Effector memory CD4-positive, alpha-beta T cell (primary cell): ENCODE measurements at regions not wholly inside any gene's neighbourhood (a gene's known extent, or its start where the extent isn't known, plus 50 kb on each side); places are given as distances from the start of the nearest gene placed in this dataset.

Experiments used
- DNase-seq, 3 donors: peaks; one replicate each; pipeline ENCODE4 v3.0.0-alpha.2; 2020
- H3K27ac ChIP-seq: 2 replicates; pipeline ENCODE4 v1.7.0; 2013; ENCODE audit warnings: mild to moderate bottlenecking, low read length, moderate library complexity; ENCODE audit not compliant: insufficient read depth, poor library complexity, severe bottlenecking
- H3K27me3 ChIP-seq: replicated peaks from 2 replicates; pipeline ENCODE4 v1.7.0; 2013; ENCODE audit warnings: mild to moderate bottlenecking, low read length; ENCODE audit not compliant: insufficient read depth, control insufficient read depth, poor library complexity, severe bottlenecking
- H3K36me3 ChIP-seq: 2 replicates; pipeline ENCODE4 v1.7.0; 2013; ENCODE audit warnings: mild to moderate bottlenecking, low read length, moderate library complexity; ENCODE audit not compliant: control insufficient read depth, insufficient read depth
- H3K4me1 ChIP-seq: 2 replicates; pipeline ENCODE4 v1.7.0; 2013; ENCODE audit warnings: low read length, mild to moderate bottlenecking; ENCODE audit not compliant: control insufficient read depth, insufficient read depth, poor library complexity, severe bottlenecking
- H3K4me3 ChIP-seq: 2 replicates; pipeline ENCODE4 v1.7.0; 2013; ENCODE audit warnings: low read length, low read depth, mild to moderate bottlenecking; ENCODE audit not compliant: insufficient read depth, poor library complexity, severe bottlenecking
- H3K9me3 ChIP-seq: 2 replicates; pipeline ENCODE4 v1.7.0; 2013; ENCODE audit warnings: mild to moderate bottlenecking, low read length, moderate library complexity; ENCODE audit not compliant: control insufficient read depth

DNA sequence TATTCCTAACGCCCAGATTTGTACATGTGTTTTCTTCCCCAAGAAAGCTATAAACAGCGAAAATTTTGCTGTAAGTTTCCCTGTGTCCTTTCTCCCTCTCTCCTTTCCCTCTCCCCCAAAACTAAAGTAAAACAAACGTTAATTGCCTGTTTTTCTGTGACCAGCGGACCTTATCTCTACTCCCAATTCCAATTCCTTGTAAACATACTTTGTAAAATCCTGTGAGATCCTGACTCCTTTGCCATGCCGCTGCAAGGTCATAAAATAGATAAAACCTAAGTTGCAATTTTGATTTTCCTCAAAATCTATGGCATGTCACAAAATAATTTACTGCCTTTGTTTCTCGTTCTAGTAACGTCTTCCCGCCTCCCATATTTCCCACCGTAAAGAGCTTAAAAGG is 217.6 kb downstream of the USP6NL start:
- H3K4me1 ChIP-seq = no peaks in the 10 kb centered on the region
- DNase-seq = no peak
- no peak overlapping the region for H3K4me3 ChIP-seq

DNA sequence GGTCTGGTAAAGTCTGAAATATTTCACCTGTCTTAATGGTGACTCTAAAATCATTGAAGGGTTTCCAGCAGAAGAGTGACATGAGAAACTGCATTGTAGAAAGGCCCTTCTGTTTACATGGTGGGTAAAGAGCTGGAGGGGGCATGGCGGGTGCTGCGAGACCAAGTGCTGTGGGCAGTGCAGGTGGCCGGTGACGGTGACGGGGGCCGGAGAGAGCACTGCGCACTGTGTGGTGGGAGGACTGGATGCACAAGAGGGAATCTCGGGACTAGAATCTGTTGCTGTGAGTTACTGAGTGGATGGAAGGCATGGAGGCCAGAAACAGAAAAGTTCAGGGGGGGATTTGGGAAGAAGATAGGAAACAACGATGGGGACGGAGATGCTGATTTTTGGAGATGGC is 218.7 kb downstream of the USP6NL start:
- no peaks in the 10 kb centered on the region for H3K4me1 ChIP-seq
- no peaks in the 10 kb centered on the region for H3K9me3 ChIP-seq
- H3K36me3 ChIP-seq = no peaks in the 10 kb centered on the region
- DNase-seq = no peak
- no peaks in the 10 kb centered on the region for H3K27me3 ChIP-seq
- H3K4me3 ChIP-seq = no peak overlapping the region
- H3K27ac ChIP-seq = no peak overlapping the region

More for the DNA sequence above, 217.6 kb downstream of the USP6NL start:
- no peaks in the 10 kb centered on the region for H3K9me3 ChIP-seq
- H3K27me3 ChIP-seq = no peaks in the 10 kb centered on the region
- H3K27ac ChIP-seq = no peak overlapping the region
- no peaks in the 10 kb centered on the region for H3K36me3 ChIP-seq

DNA sequence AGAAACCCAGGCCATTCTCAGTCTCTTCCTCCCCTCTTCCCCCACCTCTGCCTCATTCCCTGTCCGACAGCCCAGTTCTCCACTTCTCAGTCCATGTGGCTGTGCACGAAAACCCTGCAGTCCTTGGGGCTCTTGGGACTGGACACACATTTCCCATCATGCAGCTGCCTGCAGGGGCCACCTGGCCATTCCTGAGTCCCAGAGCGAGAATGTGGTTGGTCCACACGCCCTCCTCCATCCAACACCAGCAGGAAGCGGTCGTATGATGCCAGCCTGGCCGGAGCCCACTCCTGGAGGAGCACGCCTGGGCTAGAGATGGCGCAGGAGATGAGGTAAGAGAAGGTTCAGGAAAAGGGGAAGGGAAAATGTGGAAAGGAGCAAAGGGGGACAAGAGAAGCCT is 222.5 kb downstream of the USP6NL start:
- no peaks in the 10 kb centered on the region for H3K9me3 ChIP-seq
- DNase-seq = no peak
- no peaks in the 10 kb centered on the region for H3K4me1 ChIP-seq

GRCh38 chr10:11387551-11388222 is 223.8 kb downstream of the USP6NL start:
- Histone ChIP-seq H3K9me3 (no peaks in the 10 kb centered on the region), H3K4me3 (no peak overlapping the region), H3K4me1 (no peaks in the 10 kb centered on the region), H3K36me3 (no peaks in the 10 kb centered on the region), H3K27ac (no peak overlapping the region), H3K27me3 (no peaks in the 10 kb centered on the region)
- DNase-seq = no peak

More for the DNA sequence above, 222.5 kb downstream of the USP6NL start:
- Histone ChIP-seq H3K27ac (no peak overlapping the region), H3K27me3 (no peaks in the 10 kb centered on the region), H3K36me3 (no peaks in the 10 kb centered on the region), H3K4me3 (no peak overlapping the region)

GRCh38 chr10:11387044-11387443 is 224.4 kb downstream of the USP6NL start:
- Histone ChIP-seq H3K4me3 (no peak overlapping the region), H3K27ac (no peak overlapping the region), H3K9me3 (no peaks in the 10 kb centered on the region), H3K4me1 (no peaks in the 10 kb centered on the region), H3K27me3 (no peaks in the 10 kb centered on the region), H3K36me3 (no peaks in the 10 kb centered on the region)
- no peak for DNase-seq
